Karpas-422 (cell line): ENCODE measurements at regions not wholly inside any gene's neighbourhood (a gene's known extent, or its start where the extent isn't known, plus 50 kb on each side); places are given as distances from the start of the nearest gene placed in this dataset.

Experiments used
- DNase-seq: peaks from one replicate; pipeline ENCODE4 v3.0.0-alpha.2; 2015
- H2AFZ ChIP-seq: fragments of 200-600 bp; sonication (generic); 2 replicates; pipeline ENCODE4 v1.6.1; 2014; ENCODE audit warnings: antibody characterized with exemption, low read length, mixed read lengths
- H3K27ac ChIP-seq: fragments of 200-600 bp; sonication (generic); 2 replicates; pipeline ENCODE4 v1.5.1; 2014; ENCODE audit warnings: mild to moderate bottlenecking, low read length, moderate library complexity
- H3K27me3 ChIP-seq: fragments of 200-600 bp; sonication (generic); 2 replicates; pipeline ENCODE4 v1.6.1; 2014; ENCODE audit warnings: low read length, mixed read lengths
- H3K36me3 ChIP-seq: fragments of 200-600 bp; sonication (generic); 2 replicates; pipeline ENCODE4 v1.6.1; 2014; ENCODE audit warnings: low read length, mixed read lengths; ENCODE audit not compliant: insufficient read depth
- H3K4me1 ChIP-seq: fragments of 200-600 bp; sonication (generic); 2 replicates; pipeline ENCODE4 v1.6.1; 2014; ENCODE audit warnings: mild to moderate bottlenecking, low read length, mixed read lengths
- H3K4me2 ChIP-seq: fragments of 200-600 bp; sonication (generic); 2 replicates; pipeline ENCODE4 v1.6.1; 2014; ENCODE audit warnings: low read length, low read depth, mild to moderate bottlenecking; ENCODE audit not compliant: poor library complexity, severe bottlenecking
- H3K4me3 ChIP-seq: fragments of 200-600 bp; sonication (generic); 2 replicates; pipeline ENCODE4 v1.5.1; 2014; ENCODE audit warnings: mild to moderate bottlenecking, antibody characterized with exemption, low read length, mixed read lengths
- H3K79me2 ChIP-seq: fragments of 200-600 bp; sonication (generic); 2 replicates; pipeline ENCODE4 v1.6.1; 2014; ENCODE audit warnings: mild to moderate bottlenecking, low read length, mixed read lengths
- H3K9ac ChIP-seq: fragments of 200-600 bp; sonication (generic); 2 replicates; pipeline ENCODE4 v1.6.0; 2014; ENCODE audit warnings: low read length
- H3K9me2 ChIP-seq: fragments of 200-600 bp; sonication (generic), shearing (Covaris generic); replicated peaks from 2 replicates; pipeline ENCODE4 v1.6.0; 2014; ENCODE audit warnings: mild to moderate bottlenecking, low read length, moderate library complexity; ENCODE audit not compliant: insufficient read depth
- H3K9me3 ChIP-seq: fragments of 300-700, 200-600 bp; sonication (generic); 2 replicates; pipeline ENCODE4 v1.6.1; 2014; ENCODE audit warnings: low read length, mixed read lengths
- H4K20me1 ChIP-seq: fragments of 200-600 bp; sonication (generic); 2 replicates; pipeline ENCODE4 v1.6.1; 2014; ENCODE audit warnings: mild to moderate bottlenecking, antibody characterized with exemption, low read length, low read depth; ENCODE audit not compliant: insufficient read depth

- no peaks in the 10 kb centered on the region for H3K9me3 ChIP-seq
- no peaks in the 10 kb centered on the region for H3K79me2 ChIP-seq
- H4K20me1 ChIP-seq, result no peaks in the 10 kb centered on the region
- no peak overlapping the region for H3K9ac ChIP-seq
- no peak overlapping the region for H3K27ac ChIP-seq
- DNase-seq, result no peak
- H3K36me3 ChIP-seq, result no peaks in the 10 kb centered on the region
- no peak overlapping the region for H3K4me2 ChIP-seq
- no peaks in the 10 kb centered on the region for H3K4me1 ChIP-seq
- no peaks in the 10 kb centered on the region for H3K9me2 ChIP-seq
- H3K4me3 ChIP-seq, result no peak overlapping the region
- H2AFZ ChIP-seq, result no peak overlapping the region
- H3K27me3 ChIP-seq, result no peaks in the 10 kb centered on the region
Observed at GRCh38 chr1:168865850-168866620, 137.0 kb upstream of the DPT start.

- no peaks in the 10 kb centered on the region for H3K4me1 ChIP-seq
- no peaks in the 10 kb centered on the region for H3K27me3 ChIP-seq
- no peak for DNase-seq
- H3K9me2 ChIP-seq, result no peaks in the 10 kb centered on the region
- no peak overlapping the region for H3K9ac ChIP-seq
- H3K79me2 ChIP-seq, result no peaks in the 10 kb centered on the region
- no peaks in the 10 kb centered on the region for H3K36me3 ChIP-seq
- H3K4me2 ChIP-seq, result no peak overlapping the region
- no peaks in the 10 kb centered on the region for H3K9me3 ChIP-seq
- H3K4me3 ChIP-seq, result no peak overlapping the region
- no peak overlapping the region for H2AFZ ChIP-seq
- H4K20me1 ChIP-seq, result no peaks in the 10 kb centered on the region
- H3K27ac ChIP-seq, result no peak overlapping the region
Observed at GRCh38 chr1:168867941-168868634, 139.1 kb upstream of the DPT start.

GRCh38 chr1:168871531-168871930 lies 142.5 kb upstream of the DPT start:
- Histone ChIP-seq H3K27ac (no peak overlapping the region), H3K36me3 (no peaks in the 10 kb centered on the region), H4K20me1 (no peaks in the 10 kb centered on the region), H3K79me2 (no peaks in the 10 kb centered on the region), H3K9me3 (no peaks in the 10 kb centered on the region), H3K4me2 (no peak overlapping the region), H3K4me1 (no peaks in the 10 kb centered on the region), H3K27me3 (no peaks in the 10 kb centered on the region), H2AFZ (no peak overlapping the region), H3K9me2 (no peaks in the 10 kb centered on the region), H3K9ac (no peak overlapping the region), H3K4me3 (no peak overlapping the region)
- DNase-seq, result no peak

- no peaks in the 10 kb centered on the region for H3K4me1 ChIP-seq
- no peak overlapping the region for H3K27ac ChIP-seq
- DNase-seq, result no peak
Observed at GRCh38 chr1:168875831-168876230, 146.8 kb upstream of the DPT start.

GRCh38 chr1:168876830-168877229 lies 147.8 kb upstream of the DPT start:
- Histone ChIP-seq H3K4me3 (no peak overlapping the region), H3K79me2 (no peaks in the 10 kb centered on the region), H3K27me3 (no peaks in the 10 kb centered on the region), H3K9ac (no peak overlapping the region), H3K4me2 (no peak overlapping the region), H3K27ac (no peak overlapping the region), H2AFZ (no peak overlapping the region), H3K4me1 (no peaks in the 10 kb centered on the region), H3K9me2 (no peaks in the 10 kb centered on the region), H3K9me3 (no peaks in the 10 kb centered on the region), H3K36me3 (no peaks in the 10 kb centered on the region), H4K20me1 (no peaks in the 10 kb centered on the region)
- DNase-seq, result no peak

More at GRCh38 chr1:168875831-168876230, 146.8 kb upstream of the DPT start:
- Histone ChIP-seq H2AFZ (no peak overlapping the region), H3K9me3 (no peaks in the 10 kb centered on the region), H3K9ac (no peak overlapping the region), H3K4me3 (no peak overlapping the region), H3K36me3 (no peaks in the 10 kb centered on the region), H3K79me2 (no peaks in the 10 kb centered on the region), H4K20me1 (no peaks in the 10 kb centered on the region), H3K9me2 (no peaks in the 10 kb centered on the region), H3K4me2 (no peak overlapping the region), H3K27me3 (no peaks in the 10 kb centered on the region)

GRCh38 chr1:168879896-168880734 lies 151.1 kb upstream of the DPT start:
- Histone ChIP-seq H4K20me1 (no peaks in the 10 kb centered on the region), H3K36me3 (no peaks in the 10 kb centered on the region), H3K9me2 (no peaks in the 10 kb centered on the region), H3K4me3 (no peak overlapping the region), H3K9ac (no peak overlapping the region), H3K79me2 (no peaks in the 10 kb centered on the region), H3K27me3 (no peaks in the 10 kb centered on the region), H2AFZ (no peak overlapping the region), H3K27ac (no peak overlapping the region), H3K4me2 (no peak overlapping the region), H3K9me3 (no peaks in the 10 kb centered on the region), H3K4me1 (no peaks in the 10 kb centered on the region)
- no peak for DNase-seq

- Histone ChIP-seq H3K79me2 (no peaks in the 10 kb centered on the region), H2AFZ (no peak overlapping the region), H3K4me3 (no peak overlapping the region), H3K36me3 (no peaks in the 10 kb centered on the region), H4K20me1 (no peaks in the 10 kb centered on the region), H3K9me2 (no peaks in the 10 kb centered on the region), H3K9ac (no peak overlapping the region), H3K9me3 (no peaks in the 10 kb centered on the region), H3K27ac (no peak overlapping the region), H3K4me2 (no peak overlapping the region), H3K27me3 (no peaks in the 10 kb centered on the region), H3K4me1 (no peaks in the 10 kb centered on the region)
- DNase-seq, result no peak
Observed at GRCh38 chr1:168881656-168882260, 152.8 kb upstream of the DPT start.

- Histone ChIP-seq H3K9ac (no peak overlapping the region), H3K9me3 (no peaks in the 10 kb centered on the region; the same call in 1 of the 2 replicates), H3K36me3 (no peaks in the 10 kb centered on the region), H3K27ac (no peak overlapping the region), H2AFZ (no peak overlapping the region), H4K20me1 (no peaks in the 10 kb centered on the region), H3K4me2 (no peak overlapping the region), H3K27me3 (no peaks in the 10 kb centered on the region), H3K9me2 (no peaks in the 10 kb centered on the region), H3K4me1 (no peaks in the 10 kb centered on the region), H3K4me3 (no peak overlapping the region), H3K79me2 (no peaks in the 10 kb centered on the region)
- DNase-seq, result no peak
Observed at GRCh38 chr1:168887381-168887780, 158.4 kb upstream of the DPT start.
